ENCODE measurements at regions not wholly inside any gene's neighbourhood (a gene's known extent, or its start where the extent isn't known, plus 50 kb on each side); places are given as distances from the start of the nearest gene placed in this dataset.

GRCh38 chr13:111519490-111520170, 199.2 kb downstream of the TEX29 start:
- no peak for DNase-seq (ENCODE audit: low spot score)
- Histone ChIP-seq H3K4me3 (ENCODE audit: low read depth, low read length, poor library complexity, severe bottlenecking) (no peak overlapping the region), H3K27me3 (replicated peaks; ENCODE audit: insufficient read depth, low read depth, low read length, poor library complexity) (peaks cover 12% of the 10 kb centered on the region), H3K9me3 (ENCODE audit: low read depth, low read length, poor library complexity, severe bottlenecking) (no peaks in the 10 kb centered on the region), H3K36me3 (ENCODE audit: insufficient read depth, low read length, poor library complexity, severe bottlenecking) (no peaks in the 10 kb centered on the region), H3K4me1 (ENCODE audit: insufficient read depth, low read length, poor library complexity, severe bottlenecking) (no peaks in the 10 kb centered on the region), H3K27ac (ENCODE audit: low read depth, low read length, poor library complexity, severe bottlenecking) (no peak overlapping the region)
- intact Hi-C loops (cut with micrococcal nuclease; ENCODE audit: unreplicated experiment), result no loop called here
- no TSS peak for BruUV-seq (replicated peaks)
- no peak for TF ChIP-seq CTCF (conservative IDR thresholded peaks at IDR 0.05; ENCODE audit: low read depth, low read length)
- no peak for TF ChIP-seq EZH2 (IDR thresholded peaks at IDR 0.05; ENCODE audit: borderline replicate concordance, low read depth, low read length, poor library complexity, severe bottlenecking)
- ChIA-PET CTCF (no interaction called here), POLR2A (ENCODE audit: low non-redundant PET) (interaction anchor here (0.6 kb wide), 1 partner anchor 1489 kb away, joined by 4 read pairs; no protein-coding TSS in a partner anchor)

DNA sequence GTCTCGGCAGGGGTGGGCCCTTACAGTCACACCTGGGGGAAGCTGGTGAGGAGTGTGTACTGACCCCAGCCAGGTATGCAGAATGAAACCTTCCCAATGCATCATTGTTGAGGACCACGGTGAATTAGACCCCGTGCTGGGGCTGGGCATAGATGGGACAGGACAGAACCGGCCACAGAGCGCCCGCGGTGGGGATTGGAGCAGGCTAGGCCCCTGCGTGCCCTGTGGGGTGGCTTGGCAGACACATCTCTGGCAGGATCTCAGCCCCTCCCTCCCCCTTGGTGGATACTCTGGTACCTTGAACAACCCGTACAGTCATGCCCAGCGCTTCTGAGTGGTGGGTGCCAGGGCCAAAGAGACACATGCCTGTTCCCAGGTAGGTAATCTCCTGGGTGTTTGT, 200.6 kb downstream of the TEX29 start:
- no TSS peak for BruUV-seq (replicated peaks)

GRCh38 chr13:111521691-111522229, 201.3 kb downstream of the TEX29 start:
- Histone ChIP-seq H3K27me3 (replicated peaks; ENCODE audit: insufficient read depth, low read depth, low read length, poor library complexity) (peaks cover 4% of the 10 kb centered on the region), H3K36me3 (ENCODE audit: insufficient read depth, low read length, poor library complexity, severe bottlenecking) (no peaks in the 10 kb centered on the region), H3K4me3 (ENCODE audit: low read depth, low read length, poor library complexity, severe bottlenecking) (no peak overlapping the region), H3K27ac (ENCODE audit: low read depth, low read length, poor library complexity, severe bottlenecking) (no peak overlapping the region), H3K9me3 (ENCODE audit: low read depth, low read length, poor library complexity, severe bottlenecking) (no peaks in the 10 kb centered on the region), H3K4me1 (ENCODE audit: insufficient read depth, low read length, poor library complexity, severe bottlenecking) (no peaks in the 10 kb centered on the region)
- TF ChIP-seq CTCF (conservative IDR thresholded peaks at IDR 0.05; ENCODE audit: low read depth, low read length) (no peak), EZH2 (IDR thresholded peaks at IDR 0.05; ENCODE audit: borderline replicate concordance, low read depth, low read length, poor library complexity, severe bottlenecking) (no peak)
- no peak for DNase-seq (ENCODE audit: low spot score)
- intact Hi-C loops (cut with micrococcal nuclease; ENCODE audit: unreplicated experiment), result no loop called here
- POLR2A ChIA-PET (ENCODE audit: low non-redundant PET), result no interaction called here
- no TSS peak for BruUV-seq (replicated peaks)
- CTCF ChIA-PET, result no interaction called here

More for the DNA sequence above, 200.6 kb downstream of the TEX29 start:
- Histone ChIP-seq H3K27ac (ENCODE audit: low read depth, low read length, poor library complexity, severe bottlenecking) (no peak overlapping the region), H3K9me3 (ENCODE audit: low read depth, low read length, poor library complexity, severe bottlenecking) (no peaks in the 10 kb centered on the region), H3K36me3 (ENCODE audit: insufficient read depth, low read length, poor library complexity, severe bottlenecking) (no peaks in the 10 kb centered on the region), H3K4me1 (ENCODE audit: insufficient read depth, low read length, poor library complexity, severe bottlenecking) (no peaks in the 10 kb centered on the region), H3K27me3 (replicated peaks; ENCODE audit: insufficient read depth, low read depth, low read length, poor library complexity) (peaks cover 10% of the 10 kb centered on the region), H3K4me3 (ENCODE audit: low read depth, low read length, poor library complexity, severe bottlenecking) (no peak overlapping the region)
- ChIA-PET POLR2A (ENCODE audit: low non-redundant PET) (no interaction called here), CTCF (no interaction called here)
- TF ChIP-seq EZH2 (IDR thresholded peaks at IDR 0.05; ENCODE audit: borderline replicate concordance, low read depth, low read length, poor library complexity, severe bottlenecking) (no peak), CTCF (conservative IDR thresholded peaks at IDR 0.05; ENCODE audit: low read depth, low read length) (no peak)
- intact Hi-C loops (cut with micrococcal nuclease; ENCODE audit: unreplicated experiment), result no loop called here
- no peak for DNase-seq (ENCODE audit: low spot score)
